HEK293 (cell line): ENCODE measurements at regions not wholly inside any gene's neighbourhood (a gene's known extent, or its start where the extent isn't known, plus 50 kb on each side); places are given as distances from the start of the nearest gene placed in this dataset.
A peak's percentile ranks its signal among the peaks of the same experiment; 100 is the strongest.

Source experiments
- CTCF ChIA-PET: fragments of 350-600 bp; formaldehyde crosslinking; extraction: SDS; loops from one replicate; lab custom pipeline; 2021; ENCODE audit warnings: antibody characterized with exemption; lab: Yijun Ruan, JAX
- POLR2A ChIA-PET: fragments of 300-600 bp; formaldehyde crosslinking; extraction: SDS; loops from one replicate; lab custom pipeline; 2020; ENCODE audit warnings: antibody characterized with exemption, inconsistent platforms; lab: Yijun Ruan, JAX
- H3K27ac ChIP-seq: fragments of 200-500 bp; sonication (Bioruptor generic); 2 replicates; pipeline ENCODE4 v1.5.1; 2014; ENCODE audit warnings: low read depth, low read length, control low read depth, inconsistent platforms; ENCODE audit errors: extremely low read depth
- H3K36me3 ChIP-seq, 2 experiments: fragments of 200-500 bp in 1 of 2; sonication (Bioruptor generic) in 1 of 2; 1 replicate in 1 of 2; 2 replicates in 1 of 2; pipeline ENCODE4 v1.5.1; 2014 to 2017; ENCODE audit warnings: inconsistent platforms in 2 of 2, low read length in 2 of 2; ENCODE audit not compliant: control insufficient read depth in 2 of 2, insufficient read depth in 1 of 2
- H3K4me1 ChIP-seq: fragments of 200-500 bp; sonication (Bioruptor generic); 2 replicates; pipeline ENCODE4 v1.5.1; 2014; ENCODE audit warnings: mild to moderate bottlenecking, low read length, inconsistent platforms; ENCODE audit not compliant: control insufficient read depth, insufficient read depth
- H3K4me3 ChIP-seq: 2 replicates; pipeline ENCODE4 v1.5.1; 2011; ENCODE audit warnings: low read depth, mild to moderate bottlenecking, control low read depth, low read length, moderate library complexity
- H3K9me3 ChIP-seq: fragments of 200-500 bp; sonication (Bioruptor generic); 2 replicates; pipeline ENCODE4 v1.5.1; 2014; ENCODE audit warnings: low read depth, low read length, inconsistent platforms; ENCODE audit not compliant: control insufficient read depth, insufficient read depth
- ZBTB44 ChIP-seq: fragments of 450-650 bp; IDR thresholded peaks from 2 replicates; pipeline ENCODE4 v1.5.1; 2018; ENCODE audit warnings: missing biosample characterization, mild to moderate bottlenecking, missing genetic modification characterization
- ZBTB8A ChIP-seq: fragments of 450-650 bp; formaldehyde crosslinking; IDR thresholded peaks from 2 replicates; pipeline ENCODE4 v1.5.1; 2016; ENCODE audit warnings: missing biosample characterization, missing genetic modification characterization
- ZNF133 ChIP-seq: fragments of 450-650 bp; formaldehyde crosslinking; IDR thresholded peaks from 2 replicates; pipeline ENCODE4 v1.5.1; 2016; ENCODE audit warnings: missing biosample characterization, missing genetic modification characterization
- ZNF174 ChIP-seq: fragments of 450-650 bp; formaldehyde crosslinking; IDR thresholded peaks from 2 replicates; pipeline ENCODE4 v1.5.0; 2017; ENCODE audit warnings: missing biosample characterization, mild to moderate bottlenecking, missing genetic modification characterization
- ZNF449 ChIP-seq: fragments of 450-650 bp; formaldehyde crosslinking; IDR thresholded peaks from 2 replicates; pipeline ENCODE4 v1.5.1; 2017; ENCODE audit warnings: missing biosample characterization, mild to moderate bottlenecking, missing genetic modification characterization, moderate library complexity
- ZNF513 ChIP-seq: fragments of 450-650 bp; IDR thresholded peaks from 2 replicates; pipeline ENCODE4 v1.5.1; 2018; ENCODE audit warnings: missing biosample characterization, missing genetic modification characterization
- ZNF792 ChIP-seq: fragments of 450-650 bp; formaldehyde crosslinking; IDR thresholded peaks from 2 replicates; pipeline ENCODE4 v1.5.1; 2016; ENCODE audit warnings: missing biosample characterization, missing genetic modification characterization
- TF ChIP-seq, protein P1 (sequence below): fragments of 450-650 bp; formaldehyde crosslinking; IDR thresholded peaks from 2 replicates; pipeline ENCODE4 v1.5.1; 2016; ENCODE audit warnings: missing biosample characterization, missing genetic modification characterization
- TF ChIP-seq, protein P2 (sequence below): fragments of 450-650 bp; formaldehyde crosslinking; IDR thresholded peaks from 2 replicates; pipeline ENCODE4 v1.5.1; 2016; ENCODE audit warnings: missing biosample characterization, missing genetic modification characterization, borderline replicate concordance
- TF ChIP-seq, protein P3 (sequence below): fragments of 450-650 bp; formaldehyde crosslinking; conservative IDR thresholded peaks from 2 replicates; pipeline ENCODE4 v1.5.1; 2016; ENCODE audit warnings: low read depth, missing biosample characterization, missing genetic modification characterization

DNA sequence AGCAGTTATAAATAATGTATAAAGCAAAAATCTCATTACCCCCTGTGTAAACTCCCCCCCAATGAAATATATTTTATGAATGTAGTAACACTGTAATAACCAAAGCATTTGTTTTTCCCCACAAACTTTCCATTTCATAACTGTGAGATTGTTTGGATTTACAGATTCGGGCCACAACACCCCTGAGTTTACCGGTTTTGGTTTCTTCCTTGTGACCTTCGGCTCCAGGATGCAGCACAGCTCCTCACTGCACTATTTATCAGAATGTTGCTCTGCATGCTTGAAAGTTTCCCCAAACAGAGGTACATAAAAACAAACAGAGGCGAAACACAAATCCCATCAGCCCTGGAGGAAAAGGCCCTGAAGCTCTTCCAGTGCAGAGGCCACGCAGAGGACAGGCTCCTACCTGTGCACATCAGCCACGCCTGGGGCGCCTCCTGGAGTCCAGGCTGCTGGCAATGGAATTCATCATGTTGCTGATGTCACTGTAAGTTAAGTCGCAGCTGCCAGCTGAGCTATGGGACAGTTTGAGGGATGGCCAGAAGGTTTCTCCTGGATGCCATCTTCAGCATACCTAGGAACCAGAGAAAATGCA lies 122.0 kb downstream of the LMO4 start:
- no peak overlapping the region for H3K4me3 ChIP-seq
- CTCF ChIA-PET: interaction anchor here (0.6 to 1.1 kb wide), 3 partner anchors 10 to 124 kb away, joined by 3 to 4 read pairs (median 3); no protein-coding TSS in a partner anchor
- H3K4me1 ChIP-seq: peaks cover 5% of the 10 kb centered on the region; the same call in 1 of the 2 replicates
- POLR2A ChIA-PET: no interaction called here
- H3K27ac ChIP-seq: no peak overlapping the region
- no peak for TF ChIP-seq ZNF792
- TF ChIP-seq, protein P1, sequence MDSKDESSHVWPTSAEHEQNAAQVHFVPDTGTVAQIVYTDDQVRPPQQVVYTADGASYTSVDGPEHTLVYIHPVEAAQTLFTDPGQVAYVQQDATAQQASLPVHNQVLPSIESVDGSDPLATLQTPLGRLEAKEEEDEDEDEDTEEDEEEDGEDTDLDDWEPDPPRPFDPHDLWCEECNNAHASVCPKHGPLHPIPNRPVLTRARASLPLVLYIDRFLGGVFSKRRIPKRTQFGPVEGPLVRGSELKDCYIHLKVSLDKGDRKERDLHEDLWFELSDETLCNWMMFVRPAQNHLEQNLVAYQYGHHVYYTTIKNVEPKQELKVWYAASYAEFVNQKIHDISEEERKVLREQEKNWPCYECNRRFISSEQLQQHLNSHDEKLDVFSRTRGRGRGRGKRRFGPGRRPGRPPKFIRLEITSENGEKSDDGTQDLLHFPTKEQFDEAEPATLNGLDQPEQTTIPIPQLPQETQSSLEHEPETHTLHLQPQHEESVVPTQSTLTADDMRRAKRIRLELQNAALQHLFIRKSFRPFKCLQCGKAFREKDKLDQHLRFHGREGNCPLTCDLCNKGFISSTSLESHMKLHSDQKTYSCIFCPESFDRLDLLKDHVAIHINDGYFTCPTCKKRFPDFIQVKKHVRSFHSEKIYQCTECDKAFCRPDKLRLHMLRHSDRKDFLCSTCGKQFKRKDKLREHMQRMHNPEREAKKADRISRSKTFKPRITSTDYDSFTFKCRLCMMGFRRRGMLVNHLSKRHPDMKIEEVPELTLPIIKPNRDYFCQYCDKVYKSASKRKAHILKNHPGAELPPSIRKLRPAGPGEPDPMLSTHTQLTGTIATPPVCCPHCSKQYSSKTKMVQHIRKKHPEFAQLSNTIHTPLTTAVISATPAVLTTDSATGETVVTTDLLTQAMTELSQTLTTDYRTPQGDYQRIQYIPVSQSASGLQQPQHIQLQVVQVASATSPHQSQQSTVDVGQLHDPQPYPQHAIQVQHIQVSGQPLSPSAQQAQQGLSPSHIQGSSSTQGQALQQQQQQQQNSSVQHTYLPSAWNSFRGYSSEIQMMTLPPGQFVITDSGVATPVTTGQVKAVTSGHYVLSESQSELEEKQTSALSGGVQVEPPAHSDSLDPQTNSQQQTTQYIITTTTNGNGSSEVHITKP (tag by site-specific recombination): 0 out of 2 replicates have a peak, but pooled peaks have one; percentile 14
- H3K9me3 ChIP-seq: no peaks in the 10 kb centered on the region
- H3K36me3 ChIP-seq: no peaks in the 10 kb centered on the region

GRCh38 chr1:87451229-87451920 lies 122.7 kb downstream of the LMO4 start:
- Histone ChIP-seq H3K27ac (no peak overlapping the region), H3K9me3 (no peaks in the 10 kb centered on the region), H3K36me3 (no peaks in the 10 kb centered on the region), H3K4me1 (peaks cover 5% of the 10 kb centered on the region; the same call in 1 of the 2 replicates), H3K4me3 (no peak overlapping the region)
- POLR2A ChIA-PET: no interaction called here
- CTCF ChIA-PET: interaction anchor here (0.6 to 1.1 kb wide), 3 partner anchors 62 to 125 kb away, joined by 3 read pairs; no protein-coding TSS in a partner anchor
- peak; percentile 51; the same call in 1 of the 2 replicates for TF ChIP-seq ZNF133 (tag by site-specific recombination)
- no peak for TF ChIP-seq ZNF449
- TF ChIP-seq ZNF174 (tag by site-specific recombination): no peak
- no peak for TF ChIP-seq ZNF513 (tag by site-specific recombination)

DNA sequence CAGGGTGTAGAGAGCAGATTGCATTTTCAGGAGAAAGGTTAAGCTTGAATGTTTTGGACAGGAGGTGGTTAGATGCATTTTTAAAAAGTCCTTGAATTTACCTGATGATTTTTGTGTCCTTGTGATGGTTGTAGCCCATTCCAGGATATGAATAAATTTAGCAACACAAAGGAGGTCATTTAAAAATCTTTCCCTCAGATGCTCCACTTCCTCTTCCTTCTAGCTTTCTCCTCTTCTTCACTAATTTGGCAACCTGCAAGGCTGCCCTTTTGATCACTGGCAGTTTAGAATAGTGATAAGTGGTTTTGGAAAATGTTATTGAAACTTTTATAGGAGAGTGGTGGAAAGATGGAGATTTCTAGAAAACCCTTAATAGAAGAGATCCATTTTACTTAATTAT lies 124.0 kb downstream of the LMO4 start:
- POLR2A ChIA-PET: no interaction called here
- Histone ChIP-seq H3K4me3 (no peak overlapping the region), H3K36me3 (no peaks in the 10 kb centered on the region), H3K4me1 (peaks cover 5% of the 10 kb centered on the region; the same call in 1 of the 2 replicates), H3K9me3 (no peaks in the 10 kb centered on the region), H3K27ac (no peak overlapping the region)
- TF ChIP-seq, protein P2, sequence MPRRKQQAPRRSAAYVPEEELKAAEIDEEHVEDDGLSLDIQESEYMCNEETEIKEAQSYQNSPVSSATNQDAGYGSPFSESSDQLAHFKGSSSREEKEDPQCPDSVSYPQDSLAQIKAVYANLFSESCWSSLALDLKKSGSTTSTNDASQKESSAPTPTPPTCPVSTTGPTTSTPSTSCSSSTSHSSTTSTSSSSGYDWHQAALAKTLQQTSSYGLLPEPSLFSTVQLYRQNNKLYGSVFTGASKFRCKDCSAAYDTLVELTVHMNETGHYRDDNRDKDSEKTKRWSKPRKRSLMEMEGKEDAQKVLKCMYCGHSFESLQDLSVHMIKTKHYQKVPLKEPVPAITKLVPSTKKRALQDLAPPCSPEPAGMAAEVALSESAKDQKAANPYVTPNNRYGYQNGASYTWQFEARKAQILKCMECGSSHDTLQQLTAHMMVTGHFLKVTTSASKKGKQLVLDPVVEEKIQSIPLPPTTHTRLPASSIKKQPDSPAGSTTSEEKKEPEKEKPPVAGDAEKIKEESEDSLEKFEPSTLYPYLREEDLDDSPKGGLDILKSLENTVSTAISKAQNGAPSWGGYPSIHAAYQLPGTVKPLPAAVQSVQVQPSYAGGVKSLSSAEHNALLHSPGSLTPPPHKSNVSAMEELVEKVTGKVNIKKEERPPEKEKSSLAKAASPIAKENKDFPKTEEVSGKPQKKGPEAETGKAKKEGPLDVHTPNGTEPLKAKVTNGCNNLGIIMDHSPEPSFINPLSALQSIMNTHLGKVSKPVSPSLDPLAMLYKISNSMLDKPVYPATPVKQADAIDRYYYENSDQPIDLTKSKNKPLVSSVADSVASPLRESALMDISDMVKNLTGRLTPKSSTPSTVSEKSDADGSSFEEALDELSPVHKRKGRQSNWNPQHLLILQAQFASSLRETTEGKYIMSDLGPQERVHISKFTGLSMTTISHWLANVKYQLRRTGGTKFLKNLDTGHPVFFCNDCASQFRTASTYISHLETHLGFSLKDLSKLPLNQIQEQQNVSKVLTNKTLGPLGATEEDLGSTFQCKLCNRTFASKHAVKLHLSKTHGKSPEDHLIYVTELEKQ (tag by site-specific recombination): no peak
- TF ChIP-seq ZBTB8A (tag by site-specific recombination) (no peak), ZBTB44 (tag by site-specific recombination) (no peak)
- TF ChIP-seq, protein P3, sequence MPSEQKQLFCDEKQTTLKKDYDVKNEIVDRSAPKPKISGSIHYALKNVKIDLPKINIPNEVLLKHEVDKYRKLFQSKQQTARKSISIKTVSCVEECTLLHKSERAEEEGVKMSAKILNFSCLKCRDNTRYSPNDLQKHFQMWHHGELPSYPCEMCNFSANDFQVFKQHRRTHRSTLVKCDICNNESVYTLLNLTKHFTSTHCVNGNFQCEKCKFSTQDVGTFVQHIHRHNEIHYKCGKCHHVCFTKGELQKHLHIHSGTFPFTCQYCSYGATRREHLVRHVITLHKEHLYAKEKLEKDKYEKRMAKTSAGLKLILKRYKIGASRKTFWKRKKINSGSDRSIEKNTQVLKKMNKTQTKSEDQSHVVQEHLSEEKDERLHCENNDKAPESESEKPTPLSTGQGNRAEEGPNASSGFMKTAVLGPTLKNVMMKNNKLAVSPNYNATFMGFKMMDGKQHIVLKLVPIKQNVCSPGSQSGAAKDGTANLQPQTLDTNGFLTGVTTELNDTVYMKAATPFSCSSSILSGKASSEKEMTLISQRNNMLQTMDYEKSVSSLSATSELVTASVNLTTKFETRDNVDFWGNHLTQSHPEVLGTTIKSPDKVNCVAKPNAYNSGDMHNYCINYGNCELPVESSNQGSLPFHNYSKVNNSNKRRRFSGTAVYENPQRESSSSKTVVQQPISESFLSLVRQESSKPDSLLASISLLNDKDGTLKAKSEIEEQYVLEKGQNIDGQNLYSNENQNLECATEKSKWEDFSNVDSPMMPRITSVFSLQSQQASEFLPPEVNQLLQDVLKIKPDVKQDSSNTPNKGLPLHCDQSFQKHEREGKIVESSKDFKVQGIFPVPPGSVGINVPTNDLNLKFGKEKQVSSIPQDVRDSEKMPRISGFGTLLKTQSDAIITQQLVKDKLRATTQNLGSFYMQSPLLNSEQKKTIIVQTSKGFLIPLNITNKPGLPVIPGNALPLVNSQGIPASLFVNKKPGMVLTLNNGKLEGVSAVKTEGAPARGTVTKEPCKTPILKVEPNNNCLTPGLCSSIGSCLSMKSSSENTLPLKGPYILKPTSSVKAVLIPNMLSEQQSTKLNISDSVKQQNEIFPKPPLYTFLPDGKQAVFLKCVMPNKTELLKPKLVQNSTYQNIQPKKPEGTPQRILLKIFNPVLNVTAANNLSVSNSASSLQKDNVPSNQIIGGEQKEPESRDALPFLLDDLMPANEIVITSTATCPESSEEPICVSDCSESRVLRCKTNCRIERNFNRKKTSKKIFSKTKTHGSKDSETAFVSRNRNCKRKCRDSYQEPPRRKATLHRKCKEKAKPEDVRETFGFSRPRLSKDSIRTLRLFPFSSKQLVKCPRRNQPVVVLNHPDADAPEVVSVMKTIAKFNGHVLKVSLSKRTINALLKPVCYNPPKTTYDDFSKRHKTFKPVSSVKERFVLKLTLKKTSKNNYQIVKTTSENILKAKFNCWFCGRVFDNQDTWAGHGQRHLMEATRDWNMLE (tag by site-specific recombination): no peak
- CTCF ChIA-PET: no interaction called here
